GM19468 (cell line): ENCODE measurements at regions not wholly inside any gene's neighbourhood (a gene's known extent, or its start where the extent isn't known, plus 50 kb on each side); places are given as distances from the start of the nearest gene placed in this dataset.

Experiments
- ATAC-seq: cut with Tn5 transposase; IDR thresholded peaks from one replicate; pipeline ENCODE4 v1.9.1; 2021; ENCODE audit warnings: mild to moderate bottlenecking, moderate library complexity, moderate number of reproducible peaks; ENCODE audit not compliant: unreplicated experiment; ENCODE audit errors: extremely low read depth

GRCh38 chr21:35319684-35320283 is 270.7 kb upstream of the RUNX1 start:
- no peak for ATAC-seq

- ATAC-seq = no peak
These were observed 267.8 kb upstream of the RUNX1 start for GRCh38 chr21:35316933-35317332.

GRCh38 chr21:35316456-35316855 is 267.4 kb upstream of the RUNX1 start:
- ATAC-seq = no peak

DNA sequence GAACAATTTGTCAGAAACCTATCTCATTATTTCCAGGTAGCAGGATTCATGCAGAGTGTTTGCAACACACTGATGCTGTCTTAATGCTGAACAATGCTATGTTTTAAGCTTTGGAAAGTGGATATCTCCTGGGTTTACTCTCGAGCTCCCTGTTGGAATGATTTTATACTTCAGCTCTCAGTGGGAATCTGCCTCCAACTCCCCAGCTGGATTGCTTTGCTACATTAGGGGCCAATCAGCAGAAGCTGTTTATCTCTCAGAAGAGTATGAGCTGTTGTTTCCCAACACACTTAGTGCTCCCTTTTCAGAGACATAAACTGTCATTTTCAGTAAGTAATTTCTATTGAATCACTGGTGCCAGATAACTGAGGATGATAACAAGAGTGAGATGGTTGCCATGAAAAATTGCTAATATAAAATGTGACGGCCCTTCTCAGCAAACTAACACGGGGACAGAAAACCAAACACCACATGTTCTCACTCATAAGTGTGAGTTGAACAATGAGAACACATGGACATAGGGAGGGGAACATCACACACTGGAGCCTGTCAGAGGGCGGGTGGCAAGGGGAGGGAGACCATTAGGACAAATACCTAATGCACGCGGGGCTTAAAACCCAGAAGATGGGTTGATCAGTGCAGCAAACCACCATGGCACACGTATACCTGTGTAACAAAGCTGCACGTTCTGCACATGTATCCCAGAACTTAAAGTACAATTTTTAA is 265.9 kb upstream of the RUNX1 start:
- ATAC-seq = no peak

GRCh38 chr21:35311985-35312384 is 262.9 kb upstream of the RUNX1 start:
- no peak for ATAC-seq

GRCh38 chr21:35309316-35309715 is 260.2 kb upstream of the RUNX1 start:
- ATAC-seq = no peak

- no peak for ATAC-seq
These were observed 254.0 kb upstream of the RUNX1 start for GRCh38 chr21:35303085-35303484.

- ATAC-seq = no peak
These were observed 249.7 kb upstream of the RUNX1 start for GRCh38 chr21:35298757-35299156.

DNA sequence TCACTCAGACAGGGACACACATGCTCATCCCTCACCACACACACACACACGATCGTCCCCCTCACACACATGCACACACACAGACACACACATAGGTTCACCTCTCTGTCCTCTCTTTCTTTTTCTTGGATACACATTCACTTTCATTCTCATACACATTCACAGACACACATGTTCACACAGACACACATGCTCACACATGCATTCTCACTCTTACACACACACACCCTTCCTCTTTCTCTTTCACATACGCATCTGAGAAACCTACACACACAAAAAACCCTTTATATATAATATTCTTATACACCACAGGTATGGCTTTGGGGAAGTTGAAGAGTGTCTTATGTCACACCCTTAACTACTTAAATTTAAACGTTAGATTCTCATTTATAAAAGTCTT is 248.6 kb upstream of the RUNX1 start:
- ATAC-seq = no peak

DNA sequence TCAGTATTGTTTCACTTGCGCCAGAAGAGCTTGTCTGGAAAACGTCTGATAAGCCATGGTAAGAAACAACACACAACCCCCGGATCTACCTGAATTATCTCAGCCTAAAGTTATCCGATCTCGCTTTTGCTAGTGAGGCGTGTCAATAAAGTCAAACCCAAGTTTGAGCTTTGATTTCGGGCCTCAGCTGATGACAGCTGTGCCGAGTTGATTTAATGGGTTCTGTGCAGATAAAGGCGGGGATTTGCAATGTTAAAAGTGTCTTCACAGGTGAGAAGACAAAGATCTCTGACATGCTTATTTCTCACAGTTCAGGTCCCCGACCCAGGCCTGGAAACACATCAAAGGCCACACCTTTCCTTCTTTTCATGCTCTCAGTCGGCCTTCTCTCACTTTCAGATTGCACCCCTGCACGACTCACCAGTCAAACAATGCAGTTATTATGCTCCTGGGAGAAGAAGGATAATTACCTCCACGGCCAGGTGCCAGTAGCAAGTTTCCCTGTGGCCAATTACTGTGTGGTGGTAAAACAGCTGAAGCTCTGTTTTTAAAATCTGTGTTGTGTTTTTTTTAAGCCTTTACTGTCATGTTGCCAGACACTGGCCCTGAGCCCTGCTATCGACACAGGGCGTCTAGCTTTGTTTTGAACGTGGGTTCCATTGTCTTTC is 245.3 kb upstream of the RUNX1 start:
- no peak for ATAC-seq

DNA sequence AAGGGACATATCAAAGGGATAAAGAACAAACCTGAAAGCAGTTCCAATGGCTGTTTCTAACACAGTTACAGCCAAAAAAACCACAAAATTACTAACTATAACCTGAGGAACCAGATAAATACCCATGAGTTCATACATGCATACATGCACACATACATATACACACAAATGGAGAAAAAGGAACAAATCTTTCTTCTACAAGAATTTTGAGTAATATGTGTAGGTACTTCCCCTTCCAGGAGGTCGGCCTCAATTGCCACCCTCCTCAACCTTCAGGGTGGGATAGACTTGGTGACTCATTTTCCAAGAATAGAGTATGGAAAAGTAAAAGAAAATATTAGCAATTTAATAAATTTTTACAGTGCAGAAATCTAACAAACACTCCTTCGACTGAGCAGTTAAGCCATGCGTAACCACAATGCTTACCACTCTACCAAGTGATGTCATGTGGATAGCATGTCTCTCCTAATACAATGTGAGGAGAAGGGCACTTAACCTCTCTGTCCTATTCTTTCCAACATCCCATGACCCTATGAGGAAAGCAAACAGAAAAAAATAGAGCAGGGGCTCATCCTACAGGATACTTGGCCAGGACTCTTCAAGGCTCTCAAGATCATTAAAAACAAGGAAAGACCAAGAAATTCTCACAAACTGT is 243.0 kb upstream of the RUNX1 start:
- ATAC-seq = no peak

- no peak for ATAC-seq
These were observed 241.9 kb upstream of the RUNX1 start for GRCh38 chr21:35291034-35291433.

- no peak for ATAC-seq
These were observed 239.1 kb upstream of the RUNX1 start for GRCh38 chr21:35288238-35288637.

- ATAC-seq = no peak
These were observed 235.1 kb upstream of the RUNX1 start for GRCh38 chr21:35284199-35284598.

- ATAC-seq = no peak
These were observed 233.8 kb upstream of the RUNX1 start for GRCh38 chr21:35282944-35283343.

GRCh38 chr21:35281956-35282355 is 232.9 kb upstream of the RUNX1 start:
- ATAC-seq = no peak

DNA sequence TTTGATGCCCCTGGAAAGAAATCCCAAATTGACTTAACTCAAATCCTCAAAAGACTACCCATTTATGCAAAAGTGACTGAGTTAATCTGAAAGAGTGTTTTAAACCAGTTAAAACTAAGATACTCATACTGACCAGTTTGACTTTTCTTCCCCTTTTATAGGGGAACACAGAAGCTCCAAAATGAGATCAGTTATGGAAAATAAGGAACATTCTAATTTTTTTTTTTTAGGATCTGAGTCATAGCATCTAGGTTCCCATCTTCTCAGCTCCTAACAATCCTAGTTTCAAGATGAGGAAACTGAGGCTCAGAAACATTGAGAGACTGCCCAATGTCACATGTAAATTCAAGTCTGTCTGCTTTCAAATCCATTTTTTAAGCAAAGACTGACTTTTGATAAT is 231.1 kb upstream of the RUNX1 start:
- ATAC-seq = no peak

DNA sequence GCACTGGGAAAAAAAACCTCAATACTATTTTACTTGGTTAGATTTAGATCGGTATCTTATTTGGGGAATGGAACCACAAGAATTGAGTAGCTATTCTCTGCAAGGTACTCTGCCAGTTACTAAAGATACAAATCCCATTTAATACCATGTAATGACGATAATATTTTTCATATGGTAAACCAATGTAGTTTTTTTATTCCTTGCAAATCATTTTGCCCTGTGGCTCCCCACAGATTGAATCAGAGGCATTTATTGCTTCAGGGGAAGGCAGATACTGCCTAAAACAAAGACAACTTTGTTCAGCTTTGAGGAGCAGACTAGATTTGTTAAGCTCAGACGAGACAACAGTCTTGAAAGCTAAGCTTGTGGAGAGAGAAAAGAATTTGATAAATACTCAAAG is 226.7 kb upstream of the RUNX1 start:
- no peak for ATAC-seq

DNA sequence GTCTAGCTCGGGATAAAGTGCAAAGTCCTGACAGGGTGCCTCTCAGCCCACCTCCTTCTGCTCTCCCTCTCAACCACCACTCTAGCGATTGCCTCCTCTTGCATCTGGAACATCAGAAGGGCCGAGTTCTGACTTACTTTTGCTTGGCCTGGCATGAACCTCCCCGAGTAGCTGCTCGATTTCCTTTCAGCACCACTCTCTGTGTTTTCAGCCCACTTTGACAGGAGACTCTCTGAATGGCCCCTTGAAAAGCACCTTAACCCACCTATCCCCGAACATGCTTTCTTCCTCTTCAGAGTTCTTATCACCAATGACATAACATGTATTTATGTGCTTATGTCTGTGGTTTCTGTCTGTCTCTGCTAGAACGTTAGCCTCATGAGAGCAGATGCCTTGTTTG is 225.8 kb upstream of the RUNX1 start:
- ATAC-seq = no peak

GRCh38 chr21:35274090-35274489 is 225.0 kb upstream of the RUNX1 start:
- ATAC-seq = no peak

DNA sequence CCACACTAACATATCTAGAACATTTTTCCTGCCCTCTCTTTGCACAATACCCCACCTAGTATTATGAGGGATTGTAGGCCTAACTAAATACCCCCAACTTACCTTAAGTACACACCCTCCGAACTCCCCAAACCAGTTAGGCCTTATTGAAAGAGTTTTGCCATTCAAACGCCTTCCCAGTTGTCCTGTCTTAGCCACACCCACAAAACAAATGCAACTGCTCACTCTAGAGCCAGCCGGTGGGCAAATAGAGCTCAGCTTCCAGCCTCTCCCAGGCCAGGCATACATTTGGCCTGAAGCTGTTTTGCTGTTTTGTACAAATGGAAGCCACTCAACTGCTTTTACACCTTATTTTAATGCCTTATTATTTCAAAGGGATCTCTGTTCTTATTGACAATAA is 224.2 kb upstream of the RUNX1 start:
- ATAC-seq = no peak
